BLaER1 treated with 17β-estradiol and CSF1 and Interleukin-3, amounts not matched to agents 10 nM and 100 nM (cell line): ENCODE measurements at regions not wholly inside any gene's neighbourhood (a gene's known extent, or its start where the extent isn't known, plus 50 kb on each side); places are given as distances from the start of the nearest gene placed in this dataset.
"Not testable (repeated sequence)": the region's sequence is repeated elsewhere in the genome, so short reads cannot be mapped to it uniquely, and the experiment has no call there.

Experiments
- H3K27ac ChIP-seq, 11 experiments: shearing (Covaris generic); formaldehyde crosslinking; 2 replicates each; pipeline ENCODE4 v1.8.1; 2022
- H3K27me3 ChIP-seq, 11 experiments: shearing (Covaris generic); formaldehyde crosslinking; 2 replicates each; pipeline ENCODE4 v1.8.1; 2022
- H3K36me3 ChIP-seq, 11 experiments: shearing (Covaris generic); formaldehyde crosslinking; 2 replicates each; pipeline ENCODE4 v1.8.1; 2022
- H3K4me1 ChIP-seq, 10 experiments: shearing (Covaris generic); formaldehyde crosslinking; 2 replicates each; pipeline ENCODE4 v1.8.1; 2022
- H3K4me2 ChIP-seq, 11 experiments: shearing (Covaris generic); formaldehyde crosslinking; 2 replicates each; pipeline ENCODE4 v1.8.1; 2022
- H3K4me3 ChIP-seq, 10 experiments: shearing (Covaris generic); formaldehyde crosslinking; 2 replicates each; pipeline ENCODE4 v1.8.1; 2022
- H3K9ac ChIP-seq, 11 experiments: shearing (Covaris generic); formaldehyde crosslinking; 2 replicates each; pipeline ENCODE4 v1.8.1; 2022
- H3K9me3 ChIP-seq, 11 experiments: shearing (Covaris generic); formaldehyde crosslinking; replicated peaks in 1 of 11; 2 replicates each; pipeline ENCODE4 v1.8.1; 2022
- H4K20me1 ChIP-seq, 11 experiments: shearing (Covaris generic); formaldehyde crosslinking; 2 replicates each; pipeline ENCODE4 v1.8.1; 2022
- Cebpa-rat ChIP-seq, 11 experiments: shearing (Covaris generic); IDR thresholded peaks; 2 replicates each; pipeline ENCODE4 v1.8.1; 2022

GRCh38 chr2:18971069-18971378 is 381.7 kb upstream of the NT5C1B start:
- H3K4me3 ChIP-seq, result no peak overlapping the region
- H3K27ac ChIP-seq, result no peak overlapping the region
- H3K4me1 ChIP-seq, result peaks cover 6 to 10% (median 8%) of the 10 kb centered on the region in 10 experiments
- 0 out of 22 replicates have a peak, but pooled peaks cover 0 to 8% (median 0%) of the 10 kb centered on the region in 11 experiments for H4K20me1 ChIP-seq
- H3K36me3 ChIP-seq, result no peaks in the 10 kb centered on the region
- H3K9ac ChIP-seq, result no peak overlapping the region
- no peak overlapping the region for H3K4me2 ChIP-seq
- H3K9me3 ChIP-seq, result peaks cover 0 to 9% (median 0%) of the 10 kb centered on the region in 11 experiments; a peak in 1 of 22 replicates
- peaks cover 0 to 51% (median 14%) of the 10 kb centered on the region in 11 experiments; a peak in 11 of 22 replicates for H3K27me3 ChIP-seq
- TF ChIP-seq Cebpa-rat (IDR thresholded peaks at IDR 0.05), result no peak

- no peak overlapping the region for H3K27ac ChIP-seq
- H3K4me2 ChIP-seq, result no peak overlapping the region
- H3K9me3 ChIP-seq, result peaks cover 0 to 16% (median 0%) of the 10 kb centered on the region in 11 experiments; a peak in 1 of 22 replicates
- no peaks in the 10 kb centered on the region for H4K20me1 ChIP-seq
- no peaks in the 10 kb centered on the region for H3K4me1 ChIP-seq
- H3K36me3 ChIP-seq, result no peaks in the 10 kb centered on the region
- H3K27me3 ChIP-seq, result peaks cover 0 to 7% (median 0%) of the 10 kb centered on the region in 11 experiments; a peak in 1 of 22 replicates
- TF ChIP-seq Cebpa-rat (IDR thresholded peaks at IDR 0.05), result no peak
- H3K4me3 ChIP-seq, result no peak overlapping the region
- H3K9ac ChIP-seq, result no peak overlapping the region
These were observed 376.8 kb upstream of the NT5C1B start for GRCh38 chr2:18966131-18966530.

DNA sequence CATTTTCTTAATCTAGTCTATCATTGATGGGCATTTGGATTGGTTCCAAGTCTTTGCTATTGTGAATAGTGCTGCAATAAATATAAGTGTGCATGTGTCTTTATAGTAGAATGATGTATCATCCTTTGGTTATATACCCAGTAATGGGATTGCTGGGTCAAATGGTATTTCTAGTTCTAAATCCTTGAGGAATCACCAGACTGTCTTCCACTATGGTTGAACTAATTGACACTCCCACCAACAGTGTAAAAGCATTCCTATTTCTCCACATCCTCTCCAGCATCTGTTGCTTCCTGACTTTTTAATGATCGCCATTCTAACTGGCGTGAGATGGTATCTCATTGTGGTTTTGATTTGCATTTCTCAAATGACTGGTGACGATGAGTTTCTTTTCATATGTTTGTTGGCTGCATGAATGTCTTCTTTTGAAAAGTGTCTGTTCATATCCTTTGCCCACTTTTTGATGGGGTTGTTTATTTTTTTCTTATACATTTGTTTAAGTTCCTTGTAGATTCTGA is 374.4 kb upstream of the NT5C1B start:
- H3K4me2 ChIP-seq, H3K4me3 ChIP-seq, H3K27me3 ChIP-seq, H3K36me3 ChIP-seq, H3K9ac ChIP-seq, H3K27ac ChIP-seq, H3K4me1 ChIP-seq, H4K20me1 ChIP-seq: not testable (repeated sequence)
- peaks cover 0 to 16% (median 0%) of the 10 kb centered on the region in 11 experiments; a peak in 1 of 22 replicates for H3K9me3 ChIP-seq

DNA sequence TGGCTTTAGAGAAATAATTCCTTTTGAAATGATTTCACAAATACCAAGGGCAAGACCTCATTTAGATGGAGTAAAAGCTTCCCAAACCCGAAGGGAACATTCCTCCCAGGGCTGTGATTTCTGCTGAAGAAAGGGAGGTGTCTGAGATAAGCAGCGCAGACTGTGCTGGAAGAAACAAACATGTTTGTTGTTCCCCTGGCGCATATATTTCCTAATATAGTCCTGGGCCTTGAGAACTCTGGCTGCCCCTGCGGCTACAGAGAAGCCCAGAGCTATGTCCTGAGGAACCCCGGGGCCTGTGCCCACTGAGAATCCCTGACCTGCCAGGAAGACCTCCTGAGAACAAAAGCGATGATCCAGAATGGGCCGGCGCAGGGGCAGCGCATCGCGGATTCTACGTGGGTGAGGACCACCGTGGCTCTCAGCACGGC is 372.6 kb upstream of the NT5C1B start:
- no peaks in the 10 kb centered on the region for H3K36me3 ChIP-seq
- H3K4me2 ChIP-seq, result no peak overlapping the region
- H3K9ac ChIP-seq, result no peak overlapping the region
- TF ChIP-seq Cebpa-rat (IDR thresholded peaks at IDR 0.05), result no peak
- H3K27ac ChIP-seq, result no peak overlapping the region
- peaks cover 0 to 16% (median 0%) of the 10 kb centered on the region in 11 experiments; a peak in 1 of 22 replicates for H3K9me3 ChIP-seq
- no peaks in the 10 kb centered on the region for H3K27me3 ChIP-seq
- H4K20me1 ChIP-seq, result no peaks in the 10 kb centered on the region
- no peak overlapping the region for H3K4me3 ChIP-seq
- H3K4me1 ChIP-seq, result no peaks in the 10 kb centered on the region

DNA sequence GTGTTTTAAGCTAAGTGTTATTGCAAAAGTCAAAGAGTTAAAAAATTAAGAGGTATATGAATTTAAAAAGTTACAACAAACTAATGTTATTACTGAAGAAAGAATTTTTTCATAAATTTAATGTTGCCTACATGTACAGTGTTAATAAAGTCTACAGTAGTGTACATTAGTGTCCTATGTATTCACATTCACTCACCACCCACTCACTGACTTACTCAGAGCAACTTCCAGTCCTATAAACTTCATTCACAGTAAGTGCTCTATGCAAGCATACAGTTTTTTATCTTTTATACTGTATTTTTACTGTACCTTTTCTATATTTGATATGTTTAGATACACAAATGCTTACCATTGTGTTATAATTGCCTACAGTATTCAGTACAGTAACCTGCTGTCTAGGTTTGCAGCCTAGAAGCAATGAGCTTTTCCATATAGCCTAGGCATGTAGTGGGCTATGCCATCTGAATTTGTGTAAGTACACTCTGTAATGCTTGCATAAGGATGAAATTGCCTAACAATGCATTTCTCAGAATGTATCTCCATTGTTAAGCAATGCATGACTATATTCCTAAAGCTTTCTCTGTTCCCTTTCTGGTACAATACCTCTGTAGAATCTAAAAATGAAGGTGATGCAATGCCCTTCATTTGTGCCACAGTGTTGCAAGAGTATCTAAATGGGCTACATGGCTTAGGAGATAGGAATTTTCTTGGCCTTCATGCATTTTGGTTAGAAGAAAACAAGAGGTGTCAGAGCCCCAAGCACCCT is 370.8 kb upstream of the NT5C1B start:
- Histone ChIP-seq H3K4me3 (no peak overlapping the region), H3K9me3 (peaks cover 0 to 5% (median 0%) of the 10 kb centered on the region in 11 experiments; a peak in 5 of 22 replicates), H3K4me2 (no peak overlapping the region), H3K9ac (no peak overlapping the region), H3K4me1 (no peaks in the 10 kb centered on the region), H3K27me3 (no peaks in the 10 kb centered on the region), H3K36me3 (no peaks in the 10 kb centered on the region), H3K27ac (no peak overlapping the region), H4K20me1 (no peaks in the 10 kb centered on the region)
- no peak for TF ChIP-seq Cebpa-rat (IDR thresholded peaks at IDR 0.05)

- TF ChIP-seq Cebpa-rat (IDR thresholded peaks at IDR 0.05), result no peak
- Histone ChIP-seq H3K4me1 (no peaks in the 10 kb centered on the region), H3K27me3 (no peaks in the 10 kb centered on the region), H3K9me3 (peaks cover 0 to 11% (median 0%) of the 10 kb centered on the region in 11 experiments; a peak in 6 of 22 replicates), H3K4me2 (no peak overlapping the region), H3K4me3 (no peak overlapping the region), H3K9ac (no peak overlapping the region), H3K36me3 (no peaks in the 10 kb centered on the region), H3K27ac (no peak overlapping the region), H4K20me1 (no peaks in the 10 kb centered on the region)
These were observed 369.8 kb upstream of the NT5C1B start for GRCh38 chr2:18959200-18959599.

DNA sequence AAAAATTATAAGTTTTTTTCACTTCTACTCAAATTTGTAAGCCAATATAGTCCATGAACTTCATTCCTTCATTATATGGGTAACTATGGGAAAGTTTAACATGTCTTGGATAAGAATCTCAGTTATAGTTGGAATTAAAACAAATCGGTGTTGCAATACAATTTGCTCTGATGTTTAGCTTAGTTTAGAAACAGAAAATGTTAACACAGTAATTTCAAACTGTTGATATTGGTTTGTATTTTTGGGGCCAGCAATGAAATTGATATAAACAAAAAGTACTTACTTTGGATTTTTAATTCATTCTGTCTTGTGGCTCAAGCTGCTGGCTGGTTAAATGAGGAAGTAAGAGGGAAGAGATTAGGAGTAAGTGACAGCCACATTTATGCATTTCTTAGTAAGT is 368.5 kb upstream of the NT5C1B start:
- Histone ChIP-seq H3K36me3 (no peaks in the 10 kb centered on the region), H3K27me3 (no peaks in the 10 kb centered on the region), H3K4me3 (no peak overlapping the region), H4K20me1 (no peaks in the 10 kb centered on the region), H3K4me1 (no peaks in the 10 kb centered on the region), H3K4me2 (no peak overlapping the region), H3K27ac (no peak overlapping the region), H3K9me3 (peaks cover 0 to 9% (median 0%) of the 10 kb centered on the region in 11 experiments; a peak in 5 of 22 replicates), H3K9ac (no peak overlapping the region)
- TF ChIP-seq Cebpa-rat (IDR thresholded peaks at IDR 0.05), result no peak

GRCh38 chr2:18950361-18950851 is 361.0 kb upstream of the NT5C1B start:
- no peak overlapping the region for H3K9ac ChIP-seq
- no peaks in the 10 kb centered on the region for H3K36me3 ChIP-seq
- H3K27me3 ChIP-seq, result no peaks in the 10 kb centered on the region
- no peak overlapping the region for H3K4me2 ChIP-seq
- peaks cover 0 to 9% (median 0%) of the 10 kb centered on the region in 11 experiments; a peak in 4 of 22 replicates for H3K9me3 ChIP-seq
- H3K4me3 ChIP-seq, result no peak overlapping the region
- H4K20me1 ChIP-seq, result no peaks in the 10 kb centered on the region
- H3K4me1 ChIP-seq, result no peaks in the 10 kb centered on the region
- no peak overlapping the region for H3K27ac ChIP-seq
- TF ChIP-seq Cebpa-rat (IDR thresholded peaks at IDR 0.05), result no peak

GRCh38 chr2:18949871-18950270 is 360.5 kb upstream of the NT5C1B start:
- Histone ChIP-seq H3K27me3 (no peaks in the 10 kb centered on the region), H4K20me1 (no peaks in the 10 kb centered on the region), H3K4me2 (no peak overlapping the region), H3K4me3 (no peak overlapping the region), H3K9me3 (peaks cover 0 to 4% (median 0%) of the 10 kb centered on the region in 11 experiments; a peak in 4 of 22 replicates), H3K4me1 (no peaks in the 10 kb centered on the region), H3K36me3 (no peaks in the 10 kb centered on the region), H3K27ac (no peak overlapping the region), H3K9ac (no peak overlapping the region)
- no peak for TF ChIP-seq Cebpa-rat (IDR thresholded peaks at IDR 0.05)
